ENCODE measurements at regions not wholly inside any gene's neighbourhood (a gene's known extent, or its start where the extent isn't known, plus 50 kb on each side); places are given as distances from the start of the nearest gene placed in this dataset.

- no peaks in the 10 kb centered on the region for H3K4me1 ChIP-seq (ENCODE audit: control insufficient read depth, low read length)
- no peaks in the 10 kb centered on the region for H3K9me3 ChIP-seq (ENCODE audit: control insufficient read depth, insufficient read depth, low read length)
- no peak overlapping the region for H3K27ac ChIP-seq (ENCODE audit: low read depth, low read length)
- no peaks in the 10 kb centered on the region for H3K9me2 ChIP-seq (replicated peaks; ENCODE audit: control insufficient read depth, low read length)
- TF ChIP-seq CTCF (IDR thresholded peaks at IDR 0.05; ENCODE audit: low read depth, low read length, poor library complexity, severe bottlenecking) (no peak), EZH2phosphoT487 (IDR thresholded peaks at IDR 0.05; ENCODE audit: borderline replicate concordance, low read length) (no peak)
- no peak overlapping the region for H3K4me3 ChIP-seq (ENCODE audit: low read length)
- H3K36me3 ChIP-seq (ENCODE audit: control insufficient read depth, low read length), result no peaks in the 10 kb centered on the region
- no peak overlapping the region for H3K4me2 ChIP-seq (ENCODE audit: low read length)
- no peaks in the 10 kb centered on the region for H4K20me1 ChIP-seq (ENCODE audit: control insufficient read depth, insufficient read depth, low read depth, low read length)
- H3F3A ChIP-seq (ENCODE audit: control insufficient read depth, insufficient read depth), result no peaks in the 10 kb centered on the region
- H3K27me3 ChIP-seq (ENCODE audit: control insufficient read depth, low read length), result no peaks in the 10 kb centered on the region
- no peaks in the 10 kb centered on the region for H3K79me2 ChIP-seq (ENCODE audit: control insufficient read depth, low read length)
These were observed 1325.0 kb upstream of the CADM2 start for GRCh38 chr3:83633758-83634157.

GRCh38 chr3:83649692-83650091 lies 1309.1 kb upstream of the CADM2 start:
- H3K36me3 ChIP-seq (ENCODE audit: control insufficient read depth, low read length), result no peaks in the 10 kb centered on the region
- no peaks in the 10 kb centered on the region for H3K79me2 ChIP-seq (ENCODE audit: control insufficient read depth, low read length)
- H3F3A ChIP-seq (ENCODE audit: control insufficient read depth, insufficient read depth), result no peaks in the 10 kb centered on the region
- no peaks in the 10 kb centered on the region for H3K9me3 ChIP-seq (ENCODE audit: control insufficient read depth, insufficient read depth, low read length)
- TF ChIP-seq CTCF (IDR thresholded peaks at IDR 0.05; ENCODE audit: low read depth, low read length, poor library complexity, severe bottlenecking), result no peak
- no peak for TF ChIP-seq EZH2phosphoT487 (IDR thresholded peaks at IDR 0.05; ENCODE audit: borderline replicate concordance, low read length)
- H3K4me1 ChIP-seq (ENCODE audit: control insufficient read depth, low read length), result no peaks in the 10 kb centered on the region
- no peaks in the 10 kb centered on the region for H3K9me2 ChIP-seq (replicated peaks; ENCODE audit: control insufficient read depth, low read length)
- no peaks in the 10 kb centered on the region for H3K27me3 ChIP-seq (ENCODE audit: control insufficient read depth, low read length)
- H3K27ac ChIP-seq (ENCODE audit: low read depth, low read length), result no peak overlapping the region
- H3K4me2 ChIP-seq (ENCODE audit: low read length), result no peak overlapping the region
- H4K20me1 ChIP-seq (ENCODE audit: control insufficient read depth, insufficient read depth, low read depth, low read length), result no peaks in the 10 kb centered on the region
- H3K4me3 ChIP-seq (ENCODE audit: low read length), result no peak overlapping the region

GRCh38 chr3:83655083-83655482 lies 1303.7 kb upstream of the CADM2 start:
- Histone ChIP-seq H3K27ac (ENCODE audit: low read depth, low read length) (no peak overlapping the region), H3K4me1 (ENCODE audit: control insufficient read depth, low read length) (no peaks in the 10 kb centered on the region), H3K4me2 (ENCODE audit: low read length) (no peak overlapping the region), H3K9me3 (ENCODE audit: control insufficient read depth, insufficient read depth, low read length) (no peaks in the 10 kb centered on the region), H3K9me2 (replicated peaks; ENCODE audit: control insufficient read depth, low read length) (no peaks in the 10 kb centered on the region), H3K27me3 (ENCODE audit: control insufficient read depth, low read length) (no peaks in the 10 kb centered on the region), H3K4me3 (ENCODE audit: low read length) (no peak overlapping the region), H3K36me3 (ENCODE audit: control insufficient read depth, low read length) (no peaks in the 10 kb centered on the region), H3F3A (ENCODE audit: control insufficient read depth, insufficient read depth) (no peaks in the 10 kb centered on the region), H4K20me1 (ENCODE audit: control insufficient read depth, insufficient read depth, low read depth, low read length) (no peaks in the 10 kb centered on the region), H3K79me2 (ENCODE audit: control insufficient read depth, low read length) (no peaks in the 10 kb centered on the region)
- TF ChIP-seq EZH2phosphoT487 (IDR thresholded peaks at IDR 0.05; ENCODE audit: borderline replicate concordance, low read length), result no peak
- no peak for TF ChIP-seq CTCF (IDR thresholded peaks at IDR 0.05; ENCODE audit: low read depth, low read length, poor library complexity, severe bottlenecking)

All from DOHH2 (cell line).